ENCODE measurements at regions not wholly inside any gene's neighbourhood (a gene's known extent, or its start where the extent isn't known, plus 50 kb on each side); places are given as distances from the start of the nearest gene placed in this dataset.
"Not testable (repeated sequence)": the region's sequence is repeated elsewhere in the genome, so short reads cannot be mapped to it uniquely, and the experiment has no call there.

DNA sequence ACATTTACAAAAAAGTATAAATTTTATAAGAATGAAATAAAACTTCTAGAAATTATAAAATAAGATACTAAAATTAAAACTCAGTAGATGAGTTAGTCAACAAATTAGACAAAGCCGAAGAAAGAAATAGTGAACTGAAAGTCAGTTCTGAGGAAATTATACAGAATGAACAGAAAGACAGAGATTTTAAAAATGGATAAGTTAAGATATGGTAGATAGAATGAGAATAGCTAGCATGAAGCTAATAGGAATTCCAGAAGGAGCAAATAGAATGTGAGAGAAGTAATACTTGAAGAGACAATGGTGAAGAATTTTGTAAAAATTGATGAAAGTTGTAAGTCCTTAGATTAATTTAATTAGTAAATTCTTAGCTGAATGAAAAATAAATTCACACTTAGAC, 430.4 kb upstream of the RUNX1 start:
- no peak for TF ChIP-seq ZNF274 (IDR thresholded peaks at IDR 0.05; ENCODE audit: low read depth, low read length)
- no peak overlapping the region for H3K4me3 ChIP-seq (ENCODE audit: low read length)

DNA sequence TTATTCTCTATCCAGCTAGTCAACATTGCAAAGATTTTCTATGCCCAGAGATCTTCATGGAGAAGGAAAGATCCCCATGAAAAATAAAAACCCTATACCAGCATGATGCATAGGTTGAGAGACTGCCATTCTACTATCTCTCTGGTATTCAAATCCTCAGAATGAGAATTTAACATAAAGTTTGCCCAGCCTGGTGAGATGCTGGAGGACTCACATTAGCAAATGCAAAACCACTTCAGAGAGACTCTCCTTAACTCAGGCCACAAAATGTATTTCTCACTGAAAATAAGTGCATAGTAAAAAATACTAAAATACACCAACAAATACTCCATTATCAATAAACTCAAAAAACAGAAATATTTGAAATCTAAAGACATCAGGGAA, 430.0 kb upstream of the RUNX1 start:
- TF ChIP-seq ZNF274 (IDR thresholded peaks at IDR 0.05; ENCODE audit: low read depth, low read length), result no peak

DNA sequence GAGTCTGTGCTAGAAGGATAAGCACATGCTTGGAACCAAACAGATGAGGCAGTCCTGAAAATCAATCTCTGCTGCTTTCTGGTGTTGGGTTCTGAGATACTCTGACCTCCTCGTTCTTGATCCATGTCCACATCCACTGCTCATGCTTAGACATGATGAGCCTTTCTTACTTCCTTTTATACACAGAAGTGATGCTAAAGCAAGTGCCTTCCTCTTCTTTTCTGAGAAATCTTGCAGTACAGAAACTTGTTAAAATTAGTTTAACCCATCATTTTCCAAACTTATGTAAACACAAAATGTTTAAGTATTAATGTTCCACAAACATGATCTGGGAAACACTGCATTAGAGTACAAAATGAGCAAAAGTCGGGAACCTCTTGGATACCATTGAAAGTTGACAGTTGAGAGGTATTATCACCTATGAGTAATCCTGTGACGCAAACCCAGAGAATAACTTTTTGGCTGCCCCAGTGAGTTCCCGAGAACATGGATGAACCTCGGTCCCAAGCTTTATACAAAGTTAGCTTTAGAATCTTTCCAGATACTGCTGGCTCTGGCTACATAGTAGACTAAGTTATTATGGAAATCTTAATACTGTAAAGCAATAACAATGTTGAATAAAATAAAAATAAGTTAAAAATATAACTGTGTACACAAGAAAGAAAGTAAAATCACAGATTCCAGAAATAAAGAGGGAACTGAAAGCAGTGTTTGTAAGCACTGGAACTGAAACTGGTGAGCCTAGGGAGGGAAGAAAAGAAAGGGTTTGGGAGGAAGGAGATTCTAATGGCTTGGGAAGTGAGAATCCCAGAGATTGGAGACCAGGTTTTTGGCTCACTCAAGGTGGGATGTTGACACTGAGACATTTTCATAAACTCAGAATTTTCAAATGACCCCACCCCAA, 429.3 kb upstream of the RUNX1 start:
- no peak for TF ChIP-seq ZNF274 (IDR thresholded peaks at IDR 0.05; ENCODE audit: low read depth, low read length)
- H3K4me3 ChIP-seq (ENCODE audit: low read length), result no peak overlapping the region

More for the DNA sequence above, 430.0 kb upstream of the RUNX1 start:
- no peak overlapping the region for H3K4me3 ChIP-seq (ENCODE audit: low read length)

DNA sequence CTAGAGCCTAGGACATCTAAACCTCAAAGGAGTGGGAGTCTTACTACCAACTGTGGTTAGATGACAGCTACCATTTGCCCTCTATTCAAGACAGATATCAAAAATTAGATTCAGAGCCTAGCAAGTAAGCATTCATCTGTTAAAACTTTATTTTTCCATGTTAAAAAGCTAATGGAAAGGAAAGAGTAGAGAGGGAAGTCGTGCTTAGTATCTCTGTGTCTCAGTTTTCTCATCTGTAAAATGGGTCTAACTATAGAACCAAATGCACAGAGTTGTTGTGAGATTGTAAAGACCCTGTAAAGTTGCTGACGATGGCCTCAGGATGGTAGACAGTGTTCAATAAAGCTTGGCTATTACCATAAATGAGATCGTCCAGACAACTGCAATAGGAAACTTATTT, 428.5 kb upstream of the RUNX1 start:
- TF ChIP-seq ZNF274 (IDR thresholded peaks at IDR 0.05; ENCODE audit: low read depth, low read length), result no peak
- no peak overlapping the region for H3K4me3 ChIP-seq (ENCODE audit: low read length)

DNA sequence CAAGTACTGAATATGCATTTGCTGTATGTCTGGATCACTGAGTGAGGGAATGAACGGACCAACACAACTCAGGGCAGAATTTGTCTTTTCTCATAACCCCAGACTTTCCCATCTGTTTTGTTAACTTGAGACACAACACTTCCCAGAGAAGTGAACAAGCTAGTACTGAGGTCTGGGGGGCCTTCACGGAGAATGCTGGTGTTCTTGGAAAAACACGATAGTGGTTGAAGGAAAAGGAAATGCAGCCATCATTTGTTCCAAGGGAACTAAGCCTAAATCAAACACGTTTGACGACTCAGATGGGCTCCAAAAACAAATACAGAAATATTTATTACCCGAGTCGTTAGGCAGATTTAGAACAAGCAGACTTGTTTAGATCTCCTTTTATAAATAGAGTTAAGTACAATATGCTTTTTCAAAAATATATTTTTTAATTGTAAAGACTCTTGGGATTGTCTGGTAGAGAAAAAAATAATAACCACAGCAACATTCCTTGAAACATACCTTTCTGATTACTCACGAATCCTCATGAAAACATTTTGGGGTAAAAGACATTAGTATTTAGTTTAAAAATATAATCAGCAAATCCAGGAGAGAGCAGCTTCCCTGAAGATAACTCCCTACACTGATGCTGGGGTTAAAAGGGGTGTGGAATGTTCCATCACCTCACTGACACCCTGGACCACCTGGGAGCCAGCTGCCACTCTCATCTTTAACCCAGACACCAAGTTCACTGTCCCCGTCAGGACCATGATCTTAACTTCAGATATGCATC, 427.7 kb upstream of the RUNX1 start:
- TF ChIP-seq ZNF274 (IDR thresholded peaks at IDR 0.05; ENCODE audit: low read depth, low read length), result no peak
- H3K4me3 ChIP-seq (ENCODE audit: low read length), result no peak overlapping the region

DNA sequence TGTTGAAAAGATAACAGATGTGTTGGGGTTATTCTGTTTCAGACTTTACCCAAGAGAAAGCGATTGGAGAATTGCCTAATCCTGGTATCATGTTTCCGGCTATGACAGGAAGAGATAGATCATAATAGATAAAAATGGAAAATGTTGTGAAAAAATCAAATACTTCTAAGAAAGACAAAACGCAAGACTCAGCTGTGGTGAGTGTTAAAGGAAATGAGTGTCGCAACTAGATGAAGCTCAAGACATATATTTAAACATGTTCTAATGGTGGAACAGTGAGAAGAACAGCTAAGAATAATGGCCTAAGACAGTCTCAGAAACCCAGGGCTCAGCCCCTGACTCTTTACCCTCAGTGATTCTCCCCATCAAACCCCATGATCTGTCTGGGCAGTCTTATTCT, 426.7 kb upstream of the RUNX1 start:
- no peak for TF ChIP-seq ZNF274 (IDR thresholded peaks at IDR 0.05; ENCODE audit: low read depth, low read length)
- H3K4me3 ChIP-seq (ENCODE audit: low read length), result no peak overlapping the region

DNA sequence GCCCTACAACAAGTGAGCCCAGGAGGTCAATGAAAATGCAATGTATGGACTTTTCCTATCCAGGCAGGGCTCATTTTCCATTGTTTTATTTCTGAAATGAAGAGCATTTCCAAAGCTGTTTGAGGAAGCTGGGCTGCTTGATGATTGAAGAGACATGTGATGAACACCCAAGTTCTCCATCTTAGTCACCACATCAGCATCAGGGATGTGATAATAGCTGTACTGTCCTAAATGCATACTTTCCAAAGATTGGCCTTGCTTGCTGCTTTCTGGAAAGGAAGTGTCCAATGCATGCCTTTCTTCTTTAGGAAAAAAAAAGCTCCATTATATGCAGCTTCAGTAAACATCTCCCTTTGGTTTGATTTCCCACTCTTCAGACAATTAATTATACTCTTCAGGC, 425.9 kb upstream of the RUNX1 start:
- no peak for TF ChIP-seq ZNF274 (IDR thresholded peaks at IDR 0.05; ENCODE audit: low read depth, low read length)
- H3K4me3 ChIP-seq (ENCODE audit: low read length), result no peak overlapping the region

DNA sequence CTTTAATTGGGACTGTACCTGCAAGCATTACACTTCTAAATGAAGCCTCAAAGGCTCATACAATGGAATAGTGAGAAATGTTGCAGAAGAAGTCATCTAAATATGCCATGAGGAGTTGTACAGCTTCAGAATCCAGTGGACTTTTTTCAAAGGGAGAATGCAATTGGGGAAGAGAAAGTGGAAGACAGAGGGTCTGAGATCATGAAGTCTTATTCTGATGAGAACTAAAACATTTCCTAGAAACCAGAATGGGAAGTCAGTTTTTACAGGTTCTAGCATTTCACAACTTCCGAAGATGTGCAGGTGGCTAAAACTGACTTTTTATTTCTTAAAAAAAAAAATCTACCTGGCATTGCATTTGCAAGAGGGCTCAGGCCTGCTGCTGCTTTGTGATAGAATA, 424.4 kb upstream of the RUNX1 start:
- no peak for TF ChIP-seq ZNF274 (IDR thresholded peaks at IDR 0.05; ENCODE audit: low read depth, low read length)
- no peak overlapping the region for H3K4me3 ChIP-seq (ENCODE audit: low read length)

DNA sequence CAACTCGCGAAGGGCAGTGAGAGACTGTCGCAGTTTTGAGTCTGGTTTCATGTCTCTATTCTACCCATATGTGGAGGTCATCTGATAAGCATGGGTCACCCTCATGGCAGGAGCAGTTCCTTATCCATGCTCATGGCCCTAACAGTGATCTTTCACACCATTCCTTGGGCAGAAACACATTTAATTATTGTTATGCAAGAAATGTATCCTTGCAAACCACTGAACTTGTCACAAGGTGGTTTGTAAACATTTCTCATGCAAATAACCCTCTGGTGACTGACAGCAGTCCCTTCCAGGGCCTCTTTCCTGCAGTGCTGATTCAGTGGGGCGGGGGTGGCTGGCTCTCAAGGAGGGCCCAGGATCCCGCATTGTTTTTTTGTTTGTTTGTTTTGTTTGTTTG, 421.4 kb upstream of the RUNX1 start:
- H3K4me3 ChIP-seq (ENCODE audit: low read length), result no peak overlapping the region
- TF ChIP-seq ZNF274 (IDR thresholded peaks at IDR 0.05; ENCODE audit: low read depth, low read length), result no peak

DNA sequence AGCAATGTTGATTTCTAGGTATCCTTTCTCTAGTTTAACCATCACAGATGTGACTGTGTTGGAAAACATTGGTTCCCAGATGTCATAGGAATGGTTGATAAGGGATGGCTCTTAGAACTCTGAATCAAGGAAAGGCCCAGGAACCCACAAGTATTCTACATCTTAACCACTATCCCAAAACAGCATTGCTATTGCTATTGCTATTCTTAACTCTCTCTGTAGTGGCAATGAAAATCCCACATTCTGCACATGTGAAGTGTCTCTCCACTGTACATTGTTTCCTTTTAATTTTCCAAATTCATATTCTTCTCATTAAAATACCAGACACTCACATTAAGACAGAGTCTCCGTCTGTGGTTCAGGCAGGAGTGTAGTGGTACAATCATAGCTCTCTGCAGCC, 420.4 kb upstream of the RUNX1 start:
- no peak for TF ChIP-seq ZNF274 (IDR thresholded peaks at IDR 0.05; ENCODE audit: low read depth, low read length)
- H3K4me3 ChIP-seq (ENCODE audit: low read length), result no peak overlapping the region

DNA sequence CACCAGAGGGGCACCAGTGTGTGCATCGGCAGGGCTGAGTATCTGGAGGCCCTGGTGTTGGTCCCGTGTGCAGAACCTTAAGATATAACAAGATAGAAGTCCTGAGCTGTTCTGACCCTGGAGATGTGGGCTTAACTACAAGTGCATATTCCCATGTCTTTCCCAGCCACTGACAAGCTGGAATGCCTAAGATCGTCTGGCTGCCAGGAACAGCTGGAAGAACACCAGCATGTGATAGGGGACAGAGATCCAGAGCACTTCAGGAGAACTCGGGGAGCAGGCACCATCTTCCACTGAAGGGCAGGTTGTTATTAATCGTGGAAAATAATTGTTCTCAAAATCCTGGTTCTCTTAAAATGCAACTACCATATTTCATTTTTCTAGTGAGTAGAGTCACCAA, 419.9 kb upstream of the RUNX1 start:
- TF ChIP-seq ZNF274 (IDR thresholded peaks at IDR 0.05; ENCODE audit: low read depth, low read length), result no peak
- no peak overlapping the region for H3K4me3 ChIP-seq (ENCODE audit: low read length)

DNA sequence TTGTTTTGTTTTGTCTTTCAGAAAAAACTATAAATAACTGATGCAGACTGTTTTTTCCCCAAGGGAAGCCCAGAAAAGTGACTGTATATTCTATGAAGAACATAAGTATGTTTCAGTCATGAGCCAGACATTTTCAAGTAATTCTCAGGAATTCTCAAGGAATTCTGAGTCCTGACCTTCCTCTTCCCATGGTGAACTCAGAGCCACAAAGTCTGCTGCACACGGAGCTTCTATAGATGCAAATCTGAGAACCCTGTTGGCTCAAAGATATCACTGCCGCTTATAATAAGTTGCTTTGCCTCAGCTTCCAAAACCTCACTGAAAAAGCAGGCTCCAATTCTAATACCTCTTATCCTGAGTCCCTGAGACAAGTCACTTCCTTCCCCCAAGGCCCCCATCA, 418.5 kb upstream of the RUNX1 start:
- TF ChIP-seq ZNF274 (IDR thresholded peaks at IDR 0.05; ENCODE audit: low read depth, low read length), result no peak
- no peak overlapping the region for H3K4me3 ChIP-seq (ENCODE audit: low read length)

DNA sequence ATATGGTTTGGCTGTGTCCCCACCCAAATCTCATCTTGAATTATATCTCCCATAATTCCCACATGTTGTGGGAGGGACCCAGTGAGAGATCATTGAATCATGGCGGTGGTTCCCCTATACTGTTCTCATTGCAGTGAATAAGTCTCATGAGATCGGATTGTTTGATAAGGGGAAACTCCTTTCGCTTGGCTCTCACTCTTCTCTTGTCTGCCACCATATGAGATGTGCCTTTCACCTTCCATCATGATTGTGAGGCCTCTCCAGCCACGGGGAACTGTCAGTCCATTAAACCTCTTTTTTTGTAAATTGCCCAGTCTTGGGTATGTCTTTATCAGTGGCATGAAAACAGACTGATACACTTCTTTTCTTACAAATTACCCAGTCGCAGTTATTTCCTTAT, 417.6 kb upstream of the RUNX1 start:
- H3K4me3 ChIP-seq (ENCODE audit: low read length), result not testable (repeated sequence)

DNA sequence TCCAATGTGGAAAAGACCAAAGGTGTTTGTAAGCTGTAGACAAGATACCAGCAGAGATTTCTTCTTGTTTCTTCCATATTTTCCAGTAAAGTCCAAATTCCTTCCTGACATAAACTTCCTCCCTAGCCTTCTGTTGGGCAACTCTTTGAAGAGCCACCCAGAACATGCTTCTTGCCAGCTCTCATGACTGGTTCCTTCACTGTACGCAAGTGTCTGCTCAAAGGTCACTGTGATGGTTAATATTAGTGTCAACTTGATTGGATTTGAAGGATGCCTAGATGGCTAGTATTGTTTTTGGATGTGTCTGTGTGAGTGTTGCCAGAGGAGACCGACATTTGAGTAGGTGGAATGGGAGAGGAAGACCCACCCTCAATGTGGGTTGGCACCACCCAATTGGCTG, 416.6 kb upstream of the RUNX1 start:
- no peak overlapping the region for H3K4me3 ChIP-seq (ENCODE audit: low read length)
- TF ChIP-seq ZNF274 (IDR thresholded peaks at IDR 0.05; ENCODE audit: low read depth, low read length), result no peak

DNA sequence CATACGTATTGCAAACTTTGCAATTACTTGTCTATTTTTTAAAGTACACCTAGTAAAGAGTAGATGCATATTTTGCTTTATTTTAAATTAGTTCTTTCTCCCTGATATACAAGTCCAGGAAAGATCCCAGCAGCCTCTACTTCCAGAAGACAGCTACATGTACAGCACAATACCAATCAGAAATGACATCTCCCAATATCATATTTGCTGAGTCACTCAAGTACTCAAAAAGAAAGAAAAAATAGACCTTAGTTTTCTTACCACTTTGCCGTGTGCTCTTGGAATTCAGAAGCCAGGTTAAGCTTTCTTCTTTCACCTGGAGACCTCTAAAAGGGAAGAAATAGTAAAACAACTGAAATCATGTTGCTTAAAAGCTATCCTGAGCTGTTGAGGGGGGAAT, 412.6 kb upstream of the RUNX1 start:
- no peak for TF ChIP-seq ZNF274 (IDR thresholded peaks at IDR 0.05; ENCODE audit: low read depth, low read length)
- no peak overlapping the region for H3K4me3 ChIP-seq (ENCODE audit: low read length)

All from GM08714 (cell line).